GM10248 (cell line): ENCODE measurements at regions not wholly inside any gene's neighbourhood (a gene's known extent, or its start where the extent isn't known, plus 50 kb on each side); places are given as distances from the start of the nearest gene placed in this dataset.

Experiments
- CTCF ChIA-PET: fragments of 300-600 bp; sonication (Branson Sonifier 250); formaldehyde crosslinking; extraction: SDS; loops from one replicate; lab custom pipeline; 2021; ENCODE audit warnings: antibody characterized with exemption; lab: Yijun Ruan, JAX
- POLR2A ChIA-PET: fragments of 350-650 bp; sonication (Branson Sonifier 250); formaldehyde crosslinking; extraction: SDS; loops from one replicate; lab custom pipeline; 2020; ENCODE audit warnings: antibody characterized with exemption; lab: Yijun Ruan, JAX
- DNase-seq: peaks from one replicate; pipeline ENCODE4 v3.0.0; 2012; ENCODE audit errors: extremely low spot score
- CTCF ChIP-seq: IDR thresholded peaks from 2 replicates; pipeline ENCODE4 v1.5.1; 2012; ENCODE audit warnings: mild to moderate bottlenecking, low read depth; ENCODE audit errors: extremely low read depth, missing control alignments, control extremely low read depth

GRCh38 chr3:72548461-72548860 is 299.8 kb downstream of the SHQ1 start:
- no peak for TF ChIP-seq CTCF
- POLR2A ChIA-PET = interaction anchor here (1.0 kb wide), 1 partner anchor 61 kb away, joined by 3 read pairs; no protein-coding TSS in a partner anchor
- CTCF ChIA-PET = interaction anchor here (1.3 to 1.5 kb wide), 2 partner anchors 9 to 15 kb away, joined by 3 to 5 read pairs; no protein-coding TSS in a partner anchor
- DNase-seq = no peak

- no peak for TF ChIP-seq CTCF
- DNase-seq = no peak
- ChIA-PET POLR2A (no interaction called here), CTCF (no interaction called here)
Observed at GRCh38 chr3:72547183-72547582, 301.1 kb downstream of the SHQ1 start.

- DNase-seq = no peak
- TF ChIP-seq CTCF = no peak
- CTCF ChIA-PET = no interaction called here
- POLR2A ChIA-PET = no interaction called here
Observed at GRCh38 chr3:72544239-72544638, 304.0 kb downstream of the SHQ1 start.

- DNase-seq = no peak
- POLR2A ChIA-PET = no interaction called here
- no peak for TF ChIP-seq CTCF
- CTCF ChIA-PET = no interaction called here
Observed at GRCh38 chr3:72543246-72543645, 305.0 kb downstream of the SHQ1 start.

- ChIA-PET CTCF (interaction anchor here (1.5 kb wide), 1 partner anchor 10 kb away, joined by 3 read pairs; no protein-coding TSS in a partner anchor), POLR2A (no interaction called here)
- TF ChIP-seq CTCF = no peak
- no peak for DNase-seq
Observed at GRCh38 chr3:72542781-72543180, 305.5 kb downstream of the SHQ1 start.

- ChIA-PET CTCF (interaction anchor here (1.0 to 3.1 kb wide), 6 partner anchors 9 to 279 kb away, joined by 3 to 16 read pairs (median 4); no protein-coding TSS in a partner anchor), POLR2A (no interaction called here)
- TF ChIP-seq CTCF = peak; percentile 2
- DNase-seq = no peak
Observed at GRCh38 chr3:72539856-72540255, 308.4 kb downstream of the SHQ1 start.
